Esophagus muscularis mucosa (tissue), 4 donors: ENCODE measurements at regions not wholly inside any gene's neighbourhood (a gene's known extent, or its start where the extent isn't known, plus 50 kb on each side); places are given as distances from the start of the nearest gene placed in this dataset.

ENCODE experiments used
- DNase-seq: peaks from one replicate; pipeline ENCODE4 v3.0.0-alpha.2; 2017; ENCODE audit errors: extremely low spot score
- H3K27ac ChIP-seq, 4 donors: fragments of 200-600 bp; sonication (generic); replicated peaks in 1 of 4; 1 replicate in 3 of 4; 2 replicates in 1 of 4; pipeline ENCODE4 v1.5.1; 2016 to 2019; ENCODE audit warnings: mild to moderate bottlenecking in 1 of 4
- H3K27me3 ChIP-seq, 4 donors: fragments of 200-600 bp; sonication (generic); one replicate each; pipeline versions ENCODE4 v1.5.1 to v1.6.0; 2016 to 2019
- H3K36me3 ChIP-seq, 4 donors: fragments of 200-600 bp; sonication (generic); one replicate each; pipeline ENCODE4 v1.5.1; 2016 to 2019
- H3K4me1 ChIP-seq, 4 donors: fragments of 200-600 bp; sonication (generic); one replicate each; pipeline ENCODE4 v1.5.1; 2016 to 2019
- H3K4me3 ChIP-seq, 4 donors: fragments of 200-600 bp; sonication (generic); 1 replicate in 2 of 4; 2 replicates in 2 of 4; pipeline ENCODE4 v1.5.1; 2016 to 2019; ENCODE audit warnings: mild to moderate bottlenecking in 4 of 4, moderate library complexity in 1 of 4
- H3K9me3 ChIP-seq, 4 donors: fragments of 200-600 bp; sonication (generic); 1 replicate in 3 of 4; 2 replicates in 1 of 4; pipeline ENCODE4 v1.5.1; 2016 to 2019
- CTCF ChIP-seq, 3 experiments: fragments of 200-600 bp in 2 of 3; fragments of 450-650 bp in 1 of 3; sonication (generic) in 2 of 3; IDR thresholded peaks; one replicate each; pipeline ENCODE4 v1.5.1; 2017 to 2019; ENCODE audit warnings: antibody characterized with exemption in 3 of 3, mild to moderate bottlenecking in 2 of 3, moderate library complexity in 1 of 3
- EP300 ChIP-seq: sonication (generic); formaldehyde crosslinking; IDR thresholded peaks from one replicate; pipeline ENCODE4 v1.6.1; 2017; ENCODE audit warnings: antibody characterized with exemption
- POLR2A ChIP-seq: fragments of 450-650 bp; IDR thresholded peaks from one replicate; pipeline ENCODE4 v1.6.1; 2017; ENCODE audit warnings: antibody characterized with exemption, moderate library complexity, mild to moderate bottlenecking, low read depth
- POLR2AphosphoS5 ChIP-seq, 2 donors: sonication (generic); formaldehyde crosslinking; IDR thresholded peaks; one replicate each; pipeline ENCODE4 v1.6.1; 2017; ENCODE audit warnings: antibody characterized with exemption in 2 of 2
- WGBS: methylation state at CpG from one replicate; pipeline ENCODE4 v1.1.5; 2018; 5-methylcytosine and 5-hydroxymethylcytosine counted together
- intact Hi-C: fragments of 100-400 bp; cut with DNase I; formaldehyde crosslinking; loops from one replicate; pipeline ENCODE4 v1.15.1; 2023

DNA sequence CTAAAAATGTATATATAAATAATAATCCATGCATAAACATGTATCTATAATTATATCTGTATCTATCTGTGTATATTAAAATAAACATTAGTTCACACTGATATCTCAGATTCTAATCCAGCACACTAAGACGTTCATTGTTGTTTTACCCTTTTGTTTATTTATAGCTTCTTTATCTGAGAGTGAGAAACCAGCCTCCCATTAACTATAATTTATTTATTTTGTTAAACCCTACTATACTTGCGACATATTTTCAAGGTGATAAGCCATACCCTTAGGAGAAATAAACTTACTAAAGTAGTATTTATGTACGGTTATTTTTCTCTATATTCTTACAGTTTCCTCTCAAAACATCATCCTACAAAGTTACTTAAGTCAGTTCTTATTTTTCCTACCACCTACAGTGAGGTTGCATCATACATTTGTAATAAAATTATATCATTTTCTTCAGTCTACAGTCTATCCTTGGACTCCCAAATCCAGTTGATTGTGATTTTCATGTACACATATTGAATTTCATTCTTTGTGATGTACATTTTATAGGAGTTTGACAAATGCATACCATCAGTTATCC is 726.4 kb upstream of the FAM174A start:
- no peak for DNase-seq
- H3K4me1 ChIP-seq = no peaks in the 10 kb centered on the region
- TF ChIP-seq POLR2AphosphoS5 (IDR thresholded peaks at IDR 0.05) (no peak), EP300 (no peak), CTCF (IDR thresholded peaks at IDR 0.05) (no peak), POLR2A (no peak)
- H3K9me3 ChIP-seq = no peaks in the 10 kb centered on the region
- no peaks in the 10 kb centered on the region for H3K27me3 ChIP-seq
- no peaks in the 10 kb centered on the region for H3K36me3 ChIP-seq
- 65% methylated on average over 3 of the region's 3 CpGs for WGBS
- no peak overlapping the region for H3K4me3 ChIP-seq
- H3K27ac ChIP-seq = no peak overlapping the region
- intact Hi-C loops = no loop called here

DNA sequence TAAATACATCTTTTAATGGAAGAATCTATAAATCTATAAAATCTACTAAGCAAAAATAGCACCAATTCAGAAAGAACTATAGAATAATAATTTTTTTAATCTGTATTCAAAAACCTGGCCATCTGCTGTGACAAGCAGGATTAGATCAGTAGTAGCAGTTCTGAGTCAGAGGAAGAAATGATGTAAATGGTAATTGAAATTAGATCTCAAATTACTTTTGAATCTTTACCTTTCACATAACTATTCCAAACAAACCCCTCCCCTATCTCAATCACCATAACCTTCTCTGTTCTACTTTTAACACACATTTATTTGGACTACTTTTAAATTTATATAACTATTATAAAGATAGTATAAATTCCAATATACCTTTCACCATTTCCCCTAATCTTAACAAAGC is 727.8 kb upstream of the FAM174A start:
- no peaks in the 10 kb centered on the region for H3K36me3 ChIP-seq
- intact Hi-C loops = no loop called here
- H3K27me3 ChIP-seq = no peaks in the 10 kb centered on the region
- TF ChIP-seq EP300 = no peak
- no peak for TF ChIP-seq POLR2AphosphoS5 (IDR thresholded peaks at IDR 0.05)
- TF ChIP-seq POLR2A = no peak
- TF ChIP-seq CTCF (IDR thresholded peaks at IDR 0.05) = no peak
- H3K4me3 ChIP-seq = no peak overlapping the region
- no peaks in the 10 kb centered on the region for H3K4me1 ChIP-seq
- H3K27ac ChIP-seq = no peak overlapping the region
- no peak for DNase-seq
- no peaks in the 10 kb centered on the region for H3K9me3 ChIP-seq

- TF ChIP-seq POLR2AphosphoS5 (IDR thresholded peaks at IDR 0.05) (no peak), EP300 (no peak), CTCF (IDR thresholded peaks at IDR 0.05) (no peak)
These were observed 740.1 kb upstream of the FAM174A start for GRCh38 chr5:99795031-99795430.

DNA sequence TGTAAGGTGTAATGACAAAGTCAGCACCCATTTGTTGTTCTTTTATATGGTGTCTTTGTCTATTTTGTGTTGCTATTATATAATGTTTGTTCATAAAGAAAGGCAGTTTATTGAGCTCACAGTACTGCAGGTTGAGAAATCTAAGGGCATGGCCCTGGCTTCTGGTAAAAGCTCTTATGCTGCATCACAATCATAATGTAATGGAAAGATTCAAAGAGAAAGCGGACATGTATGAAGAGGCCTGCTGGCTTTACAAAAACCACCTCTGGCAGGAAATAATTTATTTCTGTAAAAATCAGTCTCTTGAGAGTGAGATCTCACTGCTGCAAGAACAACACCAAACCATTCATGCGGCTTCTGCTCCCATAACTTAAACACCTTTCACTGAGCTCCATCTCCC is 746.7 kb upstream of the FAM174A start:
- WGBS = 93% methylated on average over 2 of the region's 2 CpGs
- TF ChIP-seq POLR2AphosphoS5 (IDR thresholded peaks at IDR 0.05) (no peak), EP300 (no peak), CTCF (IDR thresholded peaks at IDR 0.05) (no peak), POLR2A (no peak)
- no peaks in the 10 kb centered on the region for H3K36me3 ChIP-seq
- no peaks in the 10 kb centered on the region for H3K27me3 ChIP-seq
- no peak overlapping the region for H3K4me3 ChIP-seq
- intact Hi-C loops = no loop called here
- no peaks in the 10 kb centered on the region for H3K4me1 ChIP-seq
- DNase-seq = no peak
- no peak overlapping the region for H3K27ac ChIP-seq
- no peaks in the 10 kb centered on the region for H3K9me3 ChIP-seq

More at GRCh38 chr5:99795031-99795430, 740.1 kb upstream of the FAM174A start:
- H3K4me1 ChIP-seq = no peaks in the 10 kb centered on the region
- intact Hi-C loops = no loop called here
- no peak overlapping the region for H3K27ac ChIP-seq
- no peak for DNase-seq
- no peaks in the 10 kb centered on the region for H3K36me3 ChIP-seq
- H3K27me3 ChIP-seq = no peaks in the 10 kb centered on the region
- WGBS = 70% methylated on average over 2 of the region's 2 CpGs
- H3K4me3 ChIP-seq = no peak overlapping the region
- no peaks in the 10 kb centered on the region for H3K9me3 ChIP-seq

GRCh38 chr5:99775189-99775588 is 760.0 kb upstream of the FAM174A start:
- intact Hi-C loops = no loop called here
- no peaks in the 10 kb centered on the region for H3K27me3 ChIP-seq
- WGBS = 69% methylated on average over 3 of the region's 3 CpGs
- H3K27ac ChIP-seq = no peak overlapping the region
- TF ChIP-seq POLR2AphosphoS5 (IDR thresholded peaks at IDR 0.05) (no peak), POLR2A (no peak), CTCF (IDR thresholded peaks at IDR 0.05) (no peak), EP300 (no peak)
- DNase-seq = no peak
- no peak overlapping the region for H3K4me3 ChIP-seq
- H3K9me3 ChIP-seq = no peaks in the 10 kb centered on the region
- H3K36me3 ChIP-seq = no peaks in the 10 kb centered on the region
- H3K4me1 ChIP-seq = peaks cover 0 to 4% (median 0%) of the 10 kb centered on the region in 4 donors
